GM18873 (cell line): ENCODE measurements at regions not wholly inside any gene's neighbourhood (a gene's known extent, or its start where the extent isn't known, plus 50 kb on each side); places are given as distances from the start of the nearest gene placed in this dataset.
"Not testable (repeated sequence)": the region's sequence is repeated elsewhere in the genome, so short reads cannot be mapped to it uniquely, and the experiment has no call there.

ENCODE experiments used
- ATAC-seq: cut with Tn5 transposase; IDR thresholded peaks from one replicate; pipeline ENCODE4 v1.9.1; 2021; ENCODE audit warnings: mild to moderate bottlenecking, moderate library complexity, moderate number of reproducible peaks; ENCODE audit not compliant: unreplicated experiment, low FRiP score

DNA sequence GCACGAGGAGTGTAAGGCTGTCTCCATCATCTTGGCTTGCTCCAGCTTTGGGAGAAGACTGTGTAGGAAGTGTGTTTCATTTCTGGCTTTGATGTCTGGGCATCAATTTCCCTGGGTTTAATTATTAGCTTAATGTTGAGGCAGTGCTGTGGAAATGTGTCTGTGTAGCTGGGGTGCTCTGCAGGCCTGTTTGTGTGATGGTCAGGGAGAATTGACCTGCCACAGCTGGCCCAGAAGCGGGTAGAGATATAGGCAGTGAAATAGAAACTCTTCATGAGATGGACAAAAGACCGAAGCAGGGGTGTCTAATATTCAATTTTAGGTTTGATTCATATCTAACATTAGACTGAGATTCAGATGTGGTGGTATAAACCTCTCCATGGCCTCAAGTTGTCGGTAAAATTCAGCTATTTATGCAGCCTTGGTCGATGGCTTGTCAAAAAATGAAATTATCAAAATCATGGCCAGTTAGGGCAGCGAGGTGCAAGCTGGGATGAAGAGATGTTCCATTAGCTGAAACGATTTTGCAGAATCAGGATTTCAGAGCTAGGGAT is 95.3 kb upstream of the SNX9 start:
- ATAC-seq, result no peak

- no peak for ATAC-seq
Observed at GRCh38 chr6:157728183-157728881, 94.7 kb upstream of the SNX9 start.

DNA sequence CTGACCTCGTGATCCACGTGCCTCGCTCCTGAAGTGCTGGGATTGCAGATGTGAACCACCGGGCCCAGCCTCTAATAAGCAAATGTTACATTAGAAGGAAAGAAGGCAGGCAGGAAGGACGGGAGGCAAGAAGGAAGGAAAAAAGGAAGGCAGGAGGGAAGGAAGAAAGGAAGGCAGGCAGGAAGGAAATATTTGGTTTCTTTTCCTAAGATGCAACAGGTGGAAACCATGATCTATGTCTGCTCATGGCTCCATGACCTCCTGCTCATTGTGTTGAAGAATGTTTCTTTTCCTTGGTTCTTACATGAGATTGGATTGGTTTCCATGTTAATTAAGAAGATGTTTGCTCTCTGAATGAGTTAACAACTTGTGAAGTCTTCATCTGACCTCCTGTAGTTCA is 91.8 kb upstream of the SNX9 start:
- ATAC-seq, result no peak

GRCh38 chr6:157732007-157732406 is 91.0 kb upstream of the SNX9 start:
- ATAC-seq, result no peak

DNA sequence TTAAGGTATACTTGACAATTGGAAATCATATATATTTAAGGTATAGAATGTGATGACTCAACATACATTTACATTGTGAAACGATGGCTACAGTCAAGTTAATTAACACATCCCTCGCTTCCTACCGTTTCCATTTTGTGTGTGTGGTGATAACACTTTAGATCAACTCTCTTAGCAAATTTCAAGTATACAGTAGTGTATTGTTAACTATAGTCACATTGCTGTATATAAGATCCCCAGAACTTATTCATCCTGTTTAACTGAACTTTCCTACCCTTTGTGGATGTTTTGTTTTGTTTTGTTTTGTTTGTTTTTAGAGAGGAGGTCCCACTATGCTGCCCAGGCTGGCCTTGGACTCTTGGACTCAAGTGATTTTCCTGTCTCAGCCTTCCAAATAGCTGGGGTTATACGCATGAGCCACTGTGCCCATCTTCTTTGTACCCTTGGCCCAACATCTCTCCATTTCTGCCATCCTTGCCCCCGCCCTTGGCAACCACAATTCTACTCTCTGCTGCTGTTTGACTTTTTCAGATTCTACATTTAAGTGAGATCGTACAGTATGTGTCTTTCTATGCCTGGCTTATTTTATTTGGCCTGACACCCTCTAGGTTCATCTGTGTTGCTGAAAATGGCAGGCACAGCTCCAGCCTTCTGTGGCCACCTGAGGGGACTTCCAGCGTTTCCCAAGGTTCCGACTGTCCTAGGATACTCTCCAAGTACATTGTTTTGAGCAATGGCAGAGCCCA is 90.5 kb upstream of the SNX9 start:
- ATAC-seq, result no peak

GRCh38 chr6:157736555-157736954 is 86.5 kb upstream of the SNX9 start:
- not testable (repeated sequence) for ATAC-seq

- no peak for ATAC-seq
Observed at GRCh38 chr6:157741321-157741947, 81.6 kb upstream of the SNX9 start.

DNA sequence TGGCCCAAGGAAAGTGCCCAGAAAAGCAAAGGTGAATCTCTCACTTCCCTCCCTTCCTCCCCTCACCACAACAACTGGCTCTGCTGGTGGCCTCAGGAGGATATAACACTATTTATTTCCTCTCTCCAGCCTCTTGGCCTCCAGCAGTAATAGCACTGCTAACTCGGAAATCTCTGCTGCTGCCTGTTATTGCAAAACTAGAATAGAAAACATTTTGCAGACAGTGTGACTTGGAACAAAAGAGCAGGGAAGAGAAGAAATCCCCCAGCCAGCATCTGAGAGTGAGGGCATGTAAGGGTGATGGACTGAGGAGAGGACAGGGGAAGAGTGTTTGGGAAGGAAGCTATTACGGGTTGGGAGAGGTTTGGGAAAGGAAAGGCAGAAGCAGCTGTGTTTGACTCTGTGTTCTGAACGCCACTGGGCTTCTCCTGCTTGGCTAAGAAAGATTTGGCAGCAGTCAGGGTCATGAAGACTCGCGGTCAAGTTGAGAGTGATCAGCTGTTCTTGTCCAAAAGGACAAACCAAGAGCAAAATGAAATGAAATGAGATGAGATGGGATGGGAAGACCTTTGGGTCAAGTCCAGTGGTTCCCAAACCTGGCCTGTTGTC is 81.0 kb upstream of the SNX9 start:
- no peak for ATAC-seq

GRCh38 chr6:157744102-157744601 is 78.9 kb upstream of the SNX9 start:
- ATAC-seq, result no peak

DNA sequence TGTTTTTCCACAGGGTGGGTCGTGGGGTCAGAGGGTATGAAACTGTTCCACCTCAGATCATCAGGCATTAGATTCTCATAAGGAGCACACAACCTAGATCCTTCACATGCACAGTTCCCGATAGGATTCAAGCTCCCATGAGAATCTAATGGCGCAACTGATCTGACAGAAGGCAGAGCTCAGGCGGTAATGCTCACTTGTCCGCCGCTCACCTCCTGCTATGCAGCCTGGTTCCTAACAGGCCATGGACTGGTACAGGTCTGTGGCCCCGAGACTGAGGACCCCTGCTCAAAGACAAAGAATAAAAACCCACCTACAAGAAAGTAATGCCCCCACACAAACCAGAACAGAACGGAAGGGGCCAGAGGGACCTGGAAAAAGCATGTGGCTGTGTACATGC is 76.1 kb upstream of the SNX9 start:
- no peak for ATAC-seq

- ATAC-seq, result no peak
Observed at GRCh38 chr6:157747370-157747769, 75.7 kb upstream of the SNX9 start.

DNA sequence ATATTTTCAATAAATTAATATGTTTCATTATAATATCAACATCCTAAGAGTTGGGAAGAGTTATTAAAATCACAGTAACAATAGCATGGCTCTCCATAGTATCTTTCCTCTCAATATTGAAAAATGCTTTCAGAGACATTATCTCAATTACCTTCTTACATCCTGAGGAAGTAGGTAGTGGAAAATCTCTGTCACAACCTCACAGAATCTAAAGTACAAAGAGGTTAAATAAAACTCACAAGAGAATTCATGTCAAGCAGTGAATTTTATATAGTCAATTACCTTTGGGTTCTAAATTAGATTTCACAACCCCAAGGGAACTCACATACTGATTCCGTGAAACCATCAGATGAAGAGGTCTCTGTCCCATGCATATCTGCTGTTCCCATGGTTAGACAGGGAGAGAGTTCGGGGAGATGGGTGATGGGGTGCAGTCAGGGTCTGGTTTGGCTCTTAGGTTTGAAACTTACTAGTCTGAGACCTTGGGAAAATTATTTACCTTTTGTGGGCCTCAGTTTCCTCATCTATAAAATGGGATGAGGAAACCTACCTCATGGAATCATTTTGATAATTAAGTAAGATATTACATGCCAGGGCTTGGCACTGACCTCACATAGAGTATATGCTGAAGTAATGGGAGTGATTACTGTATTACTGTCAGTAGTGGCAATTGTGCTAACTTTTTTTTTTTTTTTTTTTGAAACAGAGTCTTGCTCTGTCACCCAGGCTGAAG is 74.0 kb upstream of the SNX9 start:
- no peak for ATAC-seq

- not testable (repeated sequence) for ATAC-seq
Observed at GRCh38 chr6:157750973-157751372, 72.1 kb upstream of the SNX9 start.

GRCh38 chr6:157751547-157752200 is 71.4 kb upstream of the SNX9 start:
- ATAC-seq, result no peak

- not testable (repeated sequence) for ATAC-seq
Observed at GRCh38 chr6:157752879-157753278, 70.2 kb upstream of the SNX9 start.

DNA sequence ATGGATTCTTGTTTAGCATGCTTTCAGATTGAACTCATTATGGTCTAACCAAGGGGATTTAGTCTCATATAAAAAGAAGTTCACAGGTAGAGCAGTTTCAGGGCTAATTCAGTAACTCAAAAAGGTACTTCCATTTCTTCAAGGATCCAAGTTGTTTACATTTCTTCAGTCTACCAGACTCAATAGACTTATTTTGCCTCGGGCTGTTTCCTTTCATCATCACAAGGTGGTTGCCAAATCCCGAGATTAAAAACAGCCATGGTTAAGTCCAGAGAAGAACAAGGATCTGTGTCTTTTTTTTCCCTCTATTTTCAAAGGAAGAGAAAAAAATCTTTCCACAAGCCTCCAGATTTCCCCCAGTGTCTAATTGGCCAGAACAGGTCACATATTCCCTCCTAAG is 69.8 kb upstream of the SNX9 start:
- ATAC-seq, result no peak

DNA sequence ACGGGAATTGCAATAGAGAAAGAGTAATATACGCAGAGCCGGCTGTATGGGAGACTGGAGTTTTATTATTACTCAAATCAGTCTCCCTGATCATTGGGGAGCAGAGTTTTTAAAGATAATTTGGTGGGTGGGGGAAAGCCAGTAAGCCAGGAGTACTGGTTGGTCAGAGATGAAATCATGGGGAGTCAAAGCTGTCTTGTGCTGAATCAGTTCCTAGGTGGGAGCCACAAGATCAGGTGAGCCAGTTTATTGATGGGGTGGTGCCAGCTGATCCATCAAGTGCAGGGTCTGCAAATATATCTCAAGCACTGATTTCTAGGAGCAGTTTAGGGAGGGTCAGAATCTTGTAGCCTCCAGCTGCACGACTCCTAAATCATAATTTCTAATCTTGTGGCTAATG is 69.2 kb upstream of the SNX9 start:
- not testable (repeated sequence) for ATAC-seq

- no peak for ATAC-seq
Observed at GRCh38 chr6:157754351-157754750, 68.7 kb upstream of the SNX9 start.

- no peak for ATAC-seq
Observed at GRCh38 chr6:157755032-157755745, 67.9 kb upstream of the SNX9 start.
